SW 1271 (cell line): ENCODE measurements at regions not wholly inside any gene's neighbourhood (a gene's known extent, or its start where the extent isn't known, plus 50 kb on each side); places are given as distances from the start of the nearest gene placed in this dataset.
"Not testable (repeated sequence)": the region's sequence is repeated elsewhere in the genome, so short reads cannot be mapped to it uniquely, and the experiment has no call there.

Experiments
- DNase-seq, 2 experiments: peaks; one replicate each; lab custom pipeline; 2025; lab: John Stamatoyannopoulos, UW

DNA sequence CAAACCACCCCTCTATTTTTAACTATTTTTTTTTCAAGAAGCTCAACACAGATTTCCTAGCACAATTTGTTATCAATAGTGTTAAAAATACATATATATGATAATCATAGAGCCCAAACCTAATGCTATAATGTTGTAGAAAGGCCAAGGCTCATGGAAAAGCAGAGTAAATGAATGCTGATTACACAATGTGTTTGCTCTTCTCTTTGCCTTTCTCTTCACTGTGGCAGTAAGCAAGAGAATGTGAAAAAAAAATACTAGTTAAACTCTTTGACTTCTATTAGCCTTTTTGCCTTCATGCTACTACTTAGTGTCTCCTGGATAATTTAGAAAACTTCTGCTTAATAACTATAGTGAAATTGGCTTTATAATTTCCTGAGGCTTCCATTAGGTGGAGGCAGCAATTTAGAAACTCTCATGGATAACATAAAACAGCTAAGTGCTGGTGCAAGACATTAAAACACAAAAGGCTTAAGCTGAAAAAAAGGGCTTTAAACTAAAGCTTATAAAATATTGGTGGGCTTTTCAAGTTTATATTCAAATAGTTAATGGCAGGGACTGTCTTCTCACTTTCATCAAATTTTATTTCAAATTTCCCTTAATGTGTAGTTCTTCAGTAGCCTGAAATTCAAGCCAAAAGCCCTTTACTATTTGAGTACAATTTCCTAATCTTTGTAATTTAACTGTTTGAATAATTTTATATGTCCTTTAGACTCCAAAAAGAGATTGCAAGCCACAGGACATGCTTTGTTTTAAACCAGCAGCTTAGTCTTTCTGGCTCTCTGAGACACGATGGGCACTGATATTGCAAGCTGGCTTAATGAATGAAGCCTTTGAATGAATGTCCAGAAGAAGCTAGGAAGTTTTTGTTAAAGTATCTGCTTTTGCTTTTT, 2031.8 kb upstream of the CDH6 start:
- DNase-seq: no peak

DNA sequence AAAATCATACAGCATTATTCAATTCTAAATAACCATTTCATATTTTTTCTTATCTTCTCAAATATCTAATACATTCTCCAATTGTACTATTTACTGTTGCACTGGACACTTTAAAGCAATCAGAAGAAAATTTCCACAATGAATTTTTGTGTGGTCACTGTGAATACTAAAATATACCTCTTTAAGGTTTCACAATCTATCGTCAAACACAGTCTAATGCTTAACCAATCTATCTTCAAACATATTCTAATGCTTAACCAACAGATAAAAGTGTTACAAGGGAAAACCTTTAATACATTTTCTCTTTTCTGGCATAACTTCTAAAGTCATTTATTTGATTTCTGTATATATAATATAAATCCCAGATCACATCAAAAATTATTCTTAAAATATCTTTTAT, 2035.5 kb upstream of the CDH6 start:
- DNase-seq: no peak

DNA sequence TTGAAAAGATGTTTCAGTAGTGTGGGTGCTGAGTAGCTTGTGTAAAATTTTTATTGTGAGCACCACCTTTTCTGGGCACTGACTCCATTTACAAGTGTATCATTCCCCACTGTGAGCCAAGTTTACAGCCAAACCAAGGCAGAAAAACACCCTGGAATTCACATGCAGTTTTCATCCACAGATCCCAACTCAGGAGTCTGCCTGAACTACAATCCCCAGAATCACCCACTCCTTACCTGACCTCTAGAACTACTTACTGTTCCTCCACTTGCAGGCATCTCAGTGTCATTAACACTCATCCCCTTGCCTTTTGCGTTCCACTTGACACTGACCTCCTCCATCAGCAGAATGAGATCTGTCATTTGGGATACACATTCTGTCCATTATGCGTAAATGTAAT, 2042.6 kb upstream of the CDH6 start:
- DNase-seq: no peak

DNA sequence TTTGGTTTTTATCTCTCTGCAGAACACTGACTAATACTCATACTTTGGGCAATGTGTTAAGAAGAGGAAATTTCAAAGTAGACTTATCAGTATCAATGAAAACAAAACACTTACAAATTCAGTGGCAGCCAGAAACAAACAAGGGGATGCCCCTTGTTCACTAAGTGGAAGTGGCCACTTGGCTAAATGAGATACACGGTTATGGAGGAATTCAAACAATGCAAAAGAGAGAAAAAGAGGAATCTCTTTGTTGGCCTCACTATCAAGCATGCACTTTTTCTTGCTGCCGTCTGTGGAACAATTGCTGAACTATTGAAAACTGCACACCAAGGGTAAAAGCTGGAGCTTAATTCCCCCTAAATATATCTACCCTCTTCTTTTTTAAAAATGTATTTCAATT, 2044.9 kb upstream of the CDH6 start:
- DNase-seq: no peak

DNA sequence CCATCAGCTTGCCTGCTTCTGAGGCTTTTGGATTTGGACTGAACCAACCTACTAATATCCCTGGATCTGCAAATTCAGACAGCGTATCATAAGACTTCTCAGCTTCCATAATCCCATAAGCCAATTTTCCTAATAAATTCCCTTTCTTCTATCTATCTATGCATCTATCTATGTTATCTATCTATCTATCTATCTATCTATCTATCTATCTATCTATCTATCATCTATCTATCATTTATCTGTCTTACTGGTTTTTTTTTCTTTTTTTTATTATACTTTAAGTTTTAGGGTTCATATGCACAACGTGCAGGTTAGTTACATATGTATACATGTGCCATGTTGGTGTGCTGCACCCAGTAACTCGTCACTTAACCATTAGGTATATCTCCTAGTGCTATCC, 2045.4 kb upstream of the CDH6 start:
- no peak for DNase-seq

DNA sequence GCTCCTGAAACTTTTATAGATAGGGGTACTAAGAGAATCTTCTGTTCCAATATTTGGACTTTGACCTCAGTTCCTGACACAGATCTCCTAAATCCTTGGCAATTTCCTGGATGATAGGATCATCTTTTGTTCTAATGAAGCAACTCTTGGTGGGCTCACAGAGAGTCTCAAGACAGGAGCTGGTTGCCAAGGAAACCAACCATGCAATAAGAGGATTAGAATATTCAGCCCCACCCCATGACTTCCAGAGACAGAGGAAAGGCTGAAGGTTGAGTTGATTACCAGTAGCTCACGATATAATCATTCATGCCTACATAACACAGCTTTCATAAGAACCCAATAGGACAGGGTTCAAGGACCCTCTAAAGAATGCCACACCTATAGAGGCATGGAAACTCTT, 2050.2 kb upstream of the CDH6 start:
- DNase-seq: no peak

DNA sequence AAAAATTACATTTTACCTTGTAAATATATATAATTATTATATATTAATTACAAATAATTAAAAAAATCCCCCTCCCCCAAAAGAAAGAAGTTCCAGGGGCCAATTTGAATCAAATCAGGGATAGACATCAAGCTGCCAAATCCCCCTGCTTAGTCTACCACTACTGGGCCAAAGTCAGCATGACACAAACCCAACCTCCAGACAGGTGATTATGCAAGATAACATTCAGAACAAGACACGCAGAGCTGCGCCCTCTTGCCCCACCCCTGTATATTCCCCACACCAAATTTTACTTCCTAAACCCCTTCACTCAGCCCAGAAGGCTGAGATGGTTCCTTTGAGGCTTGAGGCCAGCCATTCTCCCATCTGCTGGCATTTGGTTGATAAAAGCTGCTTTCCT, 2059.1 kb upstream of the CDH6 start:
- no peak for DNase-seq

DNA sequence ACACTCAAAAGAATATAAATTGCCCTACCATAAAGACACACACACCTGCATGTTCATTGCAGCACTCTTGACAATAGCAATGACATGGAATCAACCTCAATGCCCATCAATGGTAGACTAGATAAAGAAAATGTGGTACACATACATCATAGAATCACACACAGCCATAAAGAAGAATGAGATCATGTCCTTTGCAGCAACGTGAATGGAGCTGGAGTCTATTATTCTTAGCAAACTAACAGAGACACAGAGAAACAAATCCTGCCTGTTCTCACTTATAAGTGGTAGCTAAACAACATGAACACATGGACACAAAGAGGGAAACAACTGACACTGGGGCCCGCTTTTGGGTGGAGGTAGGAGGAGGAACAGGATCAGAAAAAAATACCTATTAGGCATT, 2062.2 kb upstream of the CDH6 start:
- DNase-seq: no peak

DNA sequence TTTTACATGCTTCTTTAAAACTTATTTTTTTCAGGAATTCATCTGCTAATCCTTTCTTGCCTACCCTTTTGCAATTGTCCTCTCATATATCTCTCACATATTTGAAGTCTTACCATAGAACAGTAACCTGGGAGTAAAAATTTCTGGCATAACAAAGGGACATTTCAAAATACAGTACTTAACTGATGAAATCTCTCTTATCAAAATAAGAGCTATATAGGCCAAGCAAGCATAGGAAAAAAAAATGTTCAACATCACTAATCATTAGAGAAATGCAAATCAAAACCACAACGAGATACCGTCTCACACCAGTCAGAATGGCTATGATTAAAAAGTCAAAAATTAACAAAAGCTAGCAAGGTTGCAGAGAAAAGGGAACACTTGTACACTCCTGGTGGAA, 2062.7 kb upstream of the CDH6 start:
- no peak for DNase-seq

DNA sequence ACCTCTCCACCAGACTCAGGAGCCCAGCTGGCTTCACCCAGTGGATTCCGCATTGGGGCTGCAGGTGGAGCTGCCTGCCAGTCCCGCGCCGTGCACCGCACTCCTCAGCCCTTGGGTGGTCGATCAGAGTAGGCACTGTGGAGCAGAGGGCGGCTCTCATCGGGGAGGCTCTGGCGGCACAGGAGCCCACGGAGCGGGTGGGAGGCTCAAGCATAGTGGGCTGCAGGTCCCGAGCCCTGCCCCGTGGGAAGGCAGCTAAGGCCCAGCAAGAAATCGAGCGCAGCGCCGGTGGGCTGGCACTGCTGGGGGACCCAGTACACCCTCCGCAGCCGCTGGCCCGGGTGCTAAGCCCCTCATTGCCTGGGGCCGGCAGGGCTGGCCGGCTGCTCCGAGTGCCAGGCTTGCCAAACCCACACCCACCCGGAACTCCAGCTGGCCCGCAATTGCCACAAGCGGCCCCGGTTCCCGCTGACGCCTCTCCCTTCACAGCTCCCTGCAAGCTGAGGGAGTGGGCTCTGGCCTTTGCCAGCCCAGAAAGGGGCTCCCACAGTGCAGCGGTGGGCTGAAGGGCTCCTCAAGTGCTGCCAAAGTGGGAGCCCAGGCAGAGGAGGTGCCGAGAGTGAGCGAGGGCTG, 2065.8 kb upstream of the CDH6 start:
- not testable (repeated sequence) for DNase-seq

DNA sequence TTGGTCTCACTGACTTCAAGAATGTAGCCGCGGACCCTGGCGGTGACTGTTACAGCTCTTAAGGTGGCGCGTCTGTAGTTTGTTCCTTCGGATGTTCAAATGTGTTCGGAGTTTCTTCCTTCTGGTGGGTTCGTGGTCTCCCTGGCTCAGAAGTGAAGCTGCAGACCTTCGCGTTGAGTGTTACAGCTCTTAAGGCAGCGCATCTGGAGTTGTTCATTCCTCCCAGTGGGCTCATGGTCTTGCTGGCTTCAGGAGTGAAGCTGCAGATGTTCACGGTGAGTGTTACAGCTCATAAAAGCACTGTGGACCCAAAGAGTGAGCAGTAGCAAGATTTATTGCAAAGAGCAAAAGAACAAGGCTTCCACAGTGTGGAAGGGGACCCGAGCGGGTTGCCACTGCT, 2067.0 kb upstream of the CDH6 start:
- not testable (repeated sequence) for DNase-seq

DNA sequence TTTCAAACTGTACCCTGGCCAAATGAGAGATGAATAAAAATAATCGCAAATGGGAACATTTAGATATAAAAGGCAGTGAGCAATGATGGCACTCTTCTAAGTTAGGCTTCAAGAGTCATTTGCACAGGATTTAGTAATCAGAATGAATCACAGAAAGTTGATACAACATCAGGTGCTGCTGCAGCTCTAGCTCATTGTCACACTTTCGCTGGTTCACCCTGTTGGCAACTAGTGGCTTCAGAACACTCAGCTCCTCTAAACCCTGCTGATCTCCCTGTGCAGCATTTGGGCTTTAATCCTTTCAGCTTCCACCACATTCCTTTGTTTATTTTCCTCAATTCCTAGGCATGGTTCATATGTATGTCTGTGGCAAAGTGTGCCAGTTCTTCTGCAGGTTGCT, 2071.2 kb upstream of the CDH6 start:
- no peak for DNase-seq

DNA sequence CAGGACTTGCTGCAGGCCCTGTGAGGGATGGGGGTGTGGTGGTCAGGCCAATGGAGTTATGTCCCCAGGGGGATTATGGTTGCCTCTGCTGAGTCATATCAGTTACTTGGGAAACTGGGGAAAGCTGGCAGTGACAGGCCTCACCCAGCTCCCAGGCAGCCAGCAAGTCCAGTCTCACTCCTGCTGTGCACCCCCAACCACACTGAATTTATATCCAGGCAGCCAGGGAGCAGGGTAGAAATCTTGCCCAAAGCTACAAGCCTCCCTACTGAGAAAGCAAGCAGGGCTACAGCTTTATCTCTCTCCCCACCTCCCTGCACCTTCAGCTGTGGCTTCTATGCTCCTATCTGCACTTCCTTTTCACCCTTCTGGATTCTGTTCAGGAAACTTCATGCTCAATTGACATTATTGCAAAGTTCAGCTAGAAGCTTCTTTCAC, 2076.0 kb upstream of the CDH9 start:
- peak in 1 of 2 experiments; percentile 52 for DNase-seq

DNA sequence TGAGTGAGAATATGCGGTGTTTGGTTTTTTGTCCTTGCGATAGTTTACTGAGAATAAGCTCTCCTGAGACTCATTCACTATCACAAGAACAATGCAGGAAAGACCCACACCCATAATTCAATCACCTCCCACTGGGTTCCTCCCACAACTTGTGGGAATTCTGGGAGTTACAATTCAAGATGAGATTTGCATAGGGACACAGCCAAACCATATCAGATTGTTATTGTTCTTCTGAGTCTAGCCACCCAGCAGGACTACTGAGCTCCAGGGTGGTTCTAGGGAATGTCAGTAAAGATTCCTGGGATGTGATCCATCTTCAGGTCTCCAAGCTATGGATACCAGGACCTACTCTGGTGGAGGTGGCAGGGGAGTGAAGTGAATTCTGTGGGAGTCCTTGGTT, 2075.1 kb upstream of the CDH9 start:
- DNase-seq: no peak

DNA sequence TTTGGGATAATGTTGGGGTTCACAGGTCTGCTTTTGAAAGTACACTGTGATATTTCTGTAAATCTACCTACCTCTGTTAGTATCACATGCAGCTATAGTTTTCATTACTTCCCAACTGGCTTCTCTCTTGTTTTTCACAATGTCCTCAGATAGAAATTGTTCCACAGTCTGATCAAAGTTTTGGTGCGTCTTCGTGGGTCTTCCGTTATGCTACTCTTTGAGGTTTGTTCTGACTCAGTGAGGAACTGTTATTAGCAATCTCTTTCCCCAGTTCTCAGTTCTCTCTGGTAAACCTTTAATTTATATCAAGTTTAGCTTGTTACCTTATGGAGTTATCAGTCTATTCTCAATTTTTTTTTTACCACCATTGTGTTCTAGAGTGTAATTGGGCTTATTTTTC, 2061.2 kb upstream of the CDH9 start:
- DNase-seq: no peak

DNA sequence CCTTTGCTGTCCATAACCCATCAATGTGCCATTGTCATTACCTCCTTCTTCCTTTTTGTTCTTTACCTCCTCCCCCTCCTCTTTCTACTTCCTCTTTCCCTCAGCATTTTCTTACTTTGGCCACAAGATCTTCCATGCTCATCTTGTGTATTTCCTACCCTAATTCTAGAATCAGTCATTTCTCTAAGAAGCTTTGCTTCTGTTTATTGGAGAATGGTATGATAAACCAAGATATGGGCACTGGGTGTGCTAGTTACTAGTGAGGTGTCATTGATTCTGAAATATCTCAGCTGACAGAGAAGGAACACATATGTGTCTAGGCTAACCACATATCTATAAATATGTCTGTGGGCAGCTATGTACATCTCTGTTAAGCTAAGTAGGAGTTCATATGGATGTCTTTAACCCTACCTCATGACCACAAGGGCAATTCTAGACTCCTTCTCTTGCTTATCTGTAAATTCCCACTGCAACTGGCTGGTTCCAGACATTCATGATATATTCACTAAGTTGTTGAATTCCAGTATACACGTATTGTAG, 2051.3 kb upstream of the CDH9 start:
- no peak for DNase-seq

DNA sequence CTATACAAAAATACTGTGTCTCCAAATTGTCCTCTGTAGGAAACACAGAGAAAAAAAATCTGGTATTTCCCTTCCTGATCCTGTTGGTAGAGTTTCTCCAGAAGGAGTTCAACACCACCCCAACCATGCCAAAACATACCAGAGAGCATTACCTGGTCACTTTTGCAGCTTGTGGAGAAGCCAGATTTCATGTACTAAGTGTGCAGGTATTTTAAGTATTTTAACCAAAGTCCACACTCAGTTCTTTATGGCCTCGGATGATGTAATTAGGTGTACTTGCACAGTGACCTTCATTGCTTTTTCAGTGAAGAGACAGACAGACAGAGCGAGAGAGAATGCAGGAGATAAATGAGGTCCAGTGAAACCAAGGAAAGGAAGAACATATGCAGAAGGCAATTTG, 2046.8 kb upstream of the CDH9 start:
- DNase-seq: no peak

DNA sequence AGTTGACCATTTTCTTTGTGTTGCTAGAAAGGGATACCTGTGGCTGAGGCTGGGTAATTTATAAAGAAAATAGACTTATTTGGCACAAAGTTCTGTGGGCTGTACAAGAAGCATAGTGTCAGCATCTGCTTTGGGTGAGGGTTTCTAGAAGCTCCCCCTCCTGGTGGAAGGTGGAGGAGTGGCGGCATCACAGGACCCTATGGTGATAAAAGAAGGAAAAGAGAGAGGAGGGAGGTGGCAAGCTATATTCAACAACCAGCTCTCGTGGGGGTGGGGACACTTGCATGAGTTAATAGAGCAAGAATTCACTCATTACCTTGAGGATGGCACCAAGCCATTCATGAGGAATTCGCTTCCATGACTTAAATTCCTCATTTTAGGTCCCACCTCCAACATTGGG, 2041.4 kb upstream of the CDH9 start:
- DNase-seq: no peak

DNA sequence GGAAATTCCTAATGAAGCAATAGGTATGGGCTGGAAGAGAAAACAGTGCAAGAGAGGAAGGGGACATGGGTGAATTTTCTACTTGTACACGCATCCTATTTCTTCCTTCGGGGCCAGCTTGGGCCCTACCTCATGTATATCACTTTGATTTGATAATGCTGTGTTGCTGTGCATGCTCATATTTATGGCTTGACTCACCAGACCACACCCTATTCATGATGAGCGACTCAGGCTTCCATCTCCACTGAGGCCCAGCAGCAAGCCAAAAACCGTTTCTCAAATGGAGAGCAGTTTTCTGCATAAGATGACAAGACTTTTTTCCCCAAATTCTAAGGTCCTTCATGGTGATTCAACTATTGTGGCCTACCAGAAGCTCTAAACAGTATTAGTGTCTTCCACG, 2039.1 kb upstream of the CDH9 start:
- peak; percentile 22 to 64 for DNase-seq

DNA sequence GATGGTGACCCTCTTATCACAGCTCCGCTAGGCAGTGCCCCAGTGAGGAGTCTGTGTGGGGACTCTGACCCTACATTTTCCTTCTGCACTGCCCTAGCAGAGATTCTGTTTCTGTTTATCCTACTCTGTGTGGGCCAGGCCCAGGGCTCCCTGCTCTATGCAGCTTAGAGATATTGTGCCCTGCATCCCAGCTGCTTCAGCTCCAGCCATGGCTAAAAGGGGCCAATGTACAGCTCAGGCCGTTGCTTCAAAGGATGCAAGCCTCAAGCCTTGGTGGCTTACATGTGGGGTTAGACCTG, 2030.7 kb upstream of the CDH9 start:
- DNase-seq: no peak

DNA sequence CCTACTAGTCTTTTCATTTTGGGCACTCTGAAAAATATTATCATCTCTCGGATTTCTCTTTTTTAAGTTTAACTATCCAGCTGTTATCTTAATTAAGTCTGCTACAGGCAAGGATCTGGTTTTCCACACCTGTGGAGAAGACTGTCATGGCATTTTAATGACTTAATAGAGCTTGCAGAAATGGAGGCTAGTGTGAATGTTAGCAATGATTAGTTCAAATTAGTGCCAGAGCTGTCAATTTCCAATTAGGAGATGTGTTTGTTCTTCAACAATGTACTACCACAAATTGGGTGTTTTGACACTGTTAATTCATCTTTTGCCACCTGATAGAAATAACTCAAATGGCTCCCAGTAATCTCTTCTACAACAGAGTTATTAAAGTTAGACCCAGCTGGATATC, 2023.0 kb upstream of the CDH9 start:
- no peak for DNase-seq

DNA sequence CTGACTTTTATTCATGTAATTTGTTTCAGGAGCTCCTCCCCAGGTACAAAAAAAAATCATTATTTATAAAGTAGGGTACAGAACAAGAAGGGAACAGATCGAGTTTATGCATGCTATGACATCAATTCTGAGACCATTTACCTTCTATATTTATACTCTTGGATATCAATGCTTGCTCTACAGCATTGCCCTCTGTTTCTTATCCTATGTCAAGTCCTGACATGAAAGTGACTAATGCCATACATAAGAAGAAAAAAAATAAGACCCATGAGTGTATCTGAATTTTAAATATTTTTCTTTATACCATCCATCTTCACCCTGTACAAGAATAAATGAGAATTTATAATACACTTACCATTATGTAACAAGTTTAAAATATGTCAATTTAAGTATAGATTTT, 2016.3 kb upstream of the CDH9 start:
- no peak for DNase-seq

DNA sequence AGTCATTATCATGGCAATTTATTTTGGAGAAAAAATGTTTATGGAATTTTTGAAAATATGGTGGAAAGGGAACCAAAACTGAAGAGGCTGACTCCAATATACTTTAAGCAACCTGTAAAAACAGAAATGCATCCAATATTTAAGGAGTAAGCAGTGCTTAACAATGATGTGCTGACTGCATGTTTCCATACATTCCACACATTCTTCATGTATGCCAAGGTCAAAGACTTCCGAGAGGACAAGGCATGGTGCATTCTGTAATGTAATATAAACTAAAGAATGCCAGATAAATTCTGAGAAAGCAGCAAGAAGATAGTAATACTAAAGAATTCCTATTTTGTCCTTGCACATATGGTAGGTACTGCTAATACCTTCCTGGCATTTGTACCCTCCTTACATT, 2015.9 kb upstream of the CDH9 start:
- peak in 1 of 2 experiments; percentile 9 for DNase-seq

DNA sequence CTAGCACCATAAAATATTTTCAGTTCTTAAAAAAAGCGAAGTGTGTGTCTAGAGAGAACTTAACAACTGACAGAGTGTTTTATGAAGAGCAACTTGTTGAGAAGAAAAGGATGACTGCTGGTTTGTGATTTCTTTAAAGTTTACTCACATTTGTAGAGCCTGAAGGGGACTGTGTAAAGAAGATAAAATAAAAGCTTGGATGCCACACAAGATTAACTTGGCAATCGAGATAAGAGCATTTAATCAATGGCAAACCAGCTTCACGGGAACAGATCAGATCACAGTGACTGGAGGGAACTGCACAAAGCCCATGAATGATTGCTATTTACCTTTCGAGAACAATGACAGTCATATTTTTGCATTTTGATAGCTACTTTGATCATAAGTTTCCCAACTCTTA, 2013.1 kb upstream of the CDH9 start:
- DNase-seq: no peak
